Islet precursor cell (in vitro differentiated cells): ENCODE measurements at regions not wholly inside any gene's neighbourhood (a gene's known extent, or its start where the extent isn't known, plus 50 kb on each side); places are given as distances from the start of the nearest gene placed in this dataset.
"Not testable (repeated sequence)": the region's sequence is repeated elsewhere in the genome, so short reads cannot be mapped to it uniquely, and the experiment has no call there.

Experiments used
- DNase-seq: peaks from one replicate; pipeline ENCODE4 v3.0.0-alpha.2; 2018

GRCh38 chr2:47295131-47295980, 73.8 kb upstream of the EPCAM start:
- DNase-seq: no peak

- no peak for DNase-seq
Observed at GRCh38 chr2:47293976-47294375, 75.1 kb upstream of the EPCAM start.

- no peak for DNase-seq
Observed at GRCh38 chr2:47288864-47289263, 80.2 kb upstream of the EPCAM start.

- DNase-seq: peak; percentile 86
Observed at GRCh38 chr2:47283659-47284058, 85.5 kb upstream of the EPCAM start.

- peak; percentile 88 for DNase-seq
Observed at GRCh38 chr2:47282621-47283272, 86.4 kb upstream of the EPCAM start.

- not testable (repeated sequence) for DNase-seq
Observed at GRCh38 chr2:47279525-47279924, 89.6 kb upstream of the EPCAM start.

GRCh38 chr2:47277987-47278386, 91.1 kb upstream of the EPCAM start:
- no peak for DNase-seq

GRCh38 chr2:47277187-47277586, 91.9 kb upstream of the EPCAM start:
- DNase-seq: no peak

- no peak for DNase-seq
Observed at GRCh38 chr2:47276061-47276460, 93.0 kb upstream of the EPCAM start.

- DNase-seq: no peak
Observed at GRCh38 chr2:47274054-47274782, 94.9 kb upstream of the EPCAM start.

GRCh38 chr2:47272905-47273758, 96.0 kb upstream of the EPCAM start:
- no peak for DNase-seq

- DNase-seq: peak; percentile 94
Observed at GRCh38 chr2:47272031-47272864, 95.9 kb upstream of the CALM2 start.

GRCh38 chr2:47271054-47272000, 95.0 kb upstream of the CALM2 start:
- no peak for DNase-seq

GRCh38 chr2:47270421-47270820, 94.1 kb upstream of the CALM2 start:
- DNase-seq: no peak

- DNase-seq: peak; percentile 71
Observed at GRCh38 chr2:47269316-47270232, 93.3 kb upstream of the CALM2 start.

GRCh38 chr2:47267711-47268086, 91.4 kb upstream of the CALM2 start:
- DNase-seq: no peak

- DNase-seq: peak; percentile 83
Observed at GRCh38 chr2:47266939-47267710, 90.8 kb upstream of the CALM2 start.

GRCh38 chr2:47265751-47266231, 89.5 kb upstream of the CALM2 start:
- DNase-seq: peak; percentile 78
